HCT116 (cell line): ENCODE measurements at regions not wholly inside any gene's neighbourhood (a gene's known extent, or its start where the extent isn't known, plus 50 kb on each side); places are given as distances from the start of the nearest gene placed in this dataset.

Source experiments
- ATAC-seq: fragments of 200-7000 bp; cut with Tn5 transposase; 2 replicates; pipeline ENCODE4 v1.9.1; 2020; ENCODE audit warnings: mild to moderate bottlenecking, moderate library complexity
- BruUV-seq: library from RNA; stranded (reverse); fragments of 400-500 nt; replicated peaks from 2 replicates; lab custom pipeline; 2021; lab: Mats Ljungman, UMichigan
- CTCF ChIA-PET: fragments of 300-600 bp; sonication (Branson Sonifier 250); formaldehyde crosslinking; loops from one replicate; lab custom pipeline; 2021; ENCODE audit warnings: antibody characterized with exemption; lab: Charles Lee
- POLR2A ChIA-PET: fragments of 300-600, 350-600 bp; sonication (Branson Sonifier 250); formaldehyde crosslinking; loops from one replicate; lab custom pipeline; 2021; ENCODE audit warnings: antibody characterized with exemption; lab: Charles Lee
- RAD21 ChIA-PET, 2 experiments: fragments of 300-600 bp; sonication (Branson Sonifier 250); formaldehyde crosslinking; loops; one replicate each; lab custom pipeline; 2023; ENCODE audit warnings: low total read pairs in 2 of 2; ENCODE audit not compliant: uncharacterized antibody in 2 of 2, unreplicated experiment in 2 of 2, low non-redundant PET in 1 of 2; lab: Charles Lee
- DNase-seq: peaks from one replicate; pipeline ENCODE4 v3.0.0-alpha.2; 2010; ENCODE audit warnings: low read depth, low spot score
- H2AFZ ChIP-seq: fragments of 200-600 bp; shearing (Covaris generic), sonication (generic); 2 replicates; pipeline ENCODE4 v1.6.1; 2017; ENCODE audit warnings: low read depth, mixed run types, mixed read lengths, antibody characterized with exemption, low read length; ENCODE audit not compliant: poor library complexity, severe bottlenecking
- H3K27ac ChIP-seq: 2 replicates; pipeline ENCODE4 v1.5.1; 2012; ENCODE audit warnings: low read depth, low read length
- H3K27me3 ChIP-seq: fragments of 200-600 bp; sonication (generic); 2 replicates; pipeline ENCODE4 v1.6.1; 2016; ENCODE audit warnings: mixed run types, low read length, mixed read lengths; ENCODE audit not compliant: insufficient read depth
- H3K36me3 ChIP-seq, 2 experiments: fragments of 200-500 bp in 1 of 2; fragments of 200-600 bp in 1 of 2; sonication (Bioruptor generic) in 1 of 2; sonication (generic) in 1 of 2; 2 replicates each; pipeline versions ENCODE4 v1.5.1 to v1.6.1; 2014 to 2016; ENCODE audit warnings: low read length in 2 of 2, inconsistent platforms in 1 of 2, mixed read lengths in 1 of 2, mixed run types in 1 of 2; ENCODE audit not compliant: insufficient read depth in 2 of 2, control insufficient read depth in 1 of 2
- H3K4me1 ChIP-seq, 2 experiments: fragments of 200-600 bp in 1 of 2; sonication (generic) in 1 of 2; 2 replicates each; pipeline versions ENCODE4 v1.5.1 to v1.6.1; 2012 to 2017; ENCODE audit warnings: low read length in 2 of 2, inconsistent platforms in 1 of 2, mild to moderate bottlenecking in 1 of 2, mixed read lengths in 1 of 2, mixed run types in 1 of 2, moderate library complexity in 1 of 2; ENCODE audit not compliant: insufficient read depth in 2 of 2, control insufficient read depth in 1 of 2
- H3K4me2 ChIP-seq: fragments of 200-600 bp; sonication (generic); 2 replicates; pipeline ENCODE4 v1.6.1; 2017; ENCODE audit warnings: mixed run types, low read length, mixed read lengths
- H3K4me3 ChIP-seq, 2 experiments: fragments of 200-600 bp in 1 of 2; sonication (generic) in 1 of 2; replicated peaks in 1 of 2; 2 replicates each; pipeline ENCODE4 v1.5.1; 2011 to 2016; ENCODE audit warnings: low read length in 2 of 2, control low read depth in 1 of 2, low read depth in 1 of 2, mild to moderate bottlenecking in 1 of 2, mixed read lengths in 1 of 2, mixed run types in 1 of 2
- H3K79me2 ChIP-seq: fragments of 200-600 bp; sonication (generic); 2 replicates; pipeline ENCODE4 v1.6.1; 2017; ENCODE audit warnings: mild to moderate bottlenecking, mixed run types, low read length, moderate library complexity, mixed read lengths; ENCODE audit not compliant: insufficient read depth
- H3K9ac ChIP-seq: fragments of 200-600 bp; sonication (generic); 2 replicates; pipeline ENCODE4 v1.6.1; 2016; ENCODE audit warnings: low read length, mixed read lengths
- H3K9me2 ChIP-seq: fragments of 200-600 bp; sonication (generic), shearing (Covaris generic); 2 replicates; pipeline ENCODE4 v1.6.1; 2017; ENCODE audit warnings: mixed run types, mild to moderate bottlenecking, moderate library complexity; ENCODE audit not compliant: insufficient read depth
- H3K9me3 ChIP-seq, 2 experiments: fragments of 200-500 bp in 1 of 2; fragments of 200-600 bp in 1 of 2; sonication (Bioruptor generic) in 1 of 2; sonication (generic) in 1 of 2; 2 replicates each; pipeline ENCODE4 v1.6.1; 2014 to 2017; ENCODE audit warnings: low read length in 2 of 2, mixed read lengths in 2 of 2, inconsistent platforms in 1 of 2, low read depth in 1 of 2, mild to moderate bottlenecking in 1 of 2, mixed run types in 1 of 2, moderate library complexity in 1 of 2; ENCODE audit not compliant: control insufficient read depth in 1 of 2, insufficient read depth in 1 of 2
- H4K20me1 ChIP-seq: fragments of 200-600 bp; sonication (generic), shearing (Covaris generic); 2 replicates; pipeline ENCODE4 v1.6.1; 2017; ENCODE audit warnings: mixed run types, mild to moderate bottlenecking, moderate library complexity; ENCODE audit not compliant: insufficient read depth
- CBX3 ChIP-seq: IDR thresholded peaks from 2 replicates; pipeline ENCODE4 v1.6.1; 2012; ENCODE audit warnings: low read depth
- CEBPB ChIP-seq: IDR thresholded peaks from 2 replicates; pipeline ENCODE4 v1.6.1; 2012; ENCODE audit warnings: low read depth
- ELF1 ChIP-seq: IDR thresholded peaks from 2 replicates; pipeline ENCODE4 v1.6.1; 2012; ENCODE audit warnings: low read depth, borderline replicate concordance
- EZH2phosphoT487 ChIP-seq: fragments of 200-600 bp; IDR thresholded peaks from 2 replicates; pipeline ENCODE4 v1.6.1; 2018; ENCODE audit warnings: antibody characterized with exemption, borderline replicate concordance
- JUND ChIP-seq: IDR thresholded peaks from 2 replicates; pipeline ENCODE4 v1.6.1; 2012
- POLR2A ChIP-seq: IDR thresholded peaks from 2 replicates; pipeline ENCODE4 v1.7.0; 2011; ENCODE audit warnings: borderline replicate concordance; ENCODE audit not compliant: insufficient read depth, insufficient read length; ENCODE audit errors: extremely low read depth
- RAD21 ChIP-seq: IDR thresholded peaks from 2 replicates; pipeline ENCODE4 v1.6.1; 2012; ENCODE audit warnings: low read depth, mild to moderate bottlenecking
- SIN3A ChIP-seq: IDR thresholded peaks from 2 replicates; pipeline ENCODE4 v1.6.1; 2012; ENCODE audit warnings: low read depth
- SP1 ChIP-seq: IDR thresholded peaks from 2 replicates; pipeline ENCODE4 v1.6.1; 2012; ENCODE audit warnings: low read depth
- TCF7L2 ChIP-seq: IDR thresholded peaks from 2 replicates; pipeline ENCODE4 v1.7.0; 2011; ENCODE audit warnings: borderline replicate concordance, inconsistent platforms; ENCODE audit not compliant: insufficient read depth, insufficient read length; ENCODE audit errors: extremely low read depth
- ZFX ChIP-seq: fragments of 450-650 bp; IDR thresholded peaks from 2 replicates; pipeline ENCODE4 v1.6.1; 2017
- ZNF274 ChIP-seq: fragments of 200-500 bp; sonication (Bioruptor generic); IDR thresholded peaks from 2 replicates; pipeline ENCODE4 v1.6.1; 2014; ENCODE audit warnings: mild to moderate bottlenecking, low read depth, low read length, inconsistent platforms
- intact Hi-C: fragments of 100-400 bp; cut with micrococcal nuclease; formaldehyde crosslinking; loops from 2 replicates; pipeline ENCODE4 v1.10.0; 2022
- TF ChIP-seq, protein P1 (sequence below), 3 experiments: fragments of 200-600 bp in 1 of 3; sonication (generic) in 1 of 3; IDR thresholded peaks in 2 of 3; conservative IDR thresholded peaks in 1 of 3; 2 replicates each; pipeline ENCODE4 v1.5.1; 2012 to 2017; ENCODE audit warnings: low read depth in 2 of 3, low read length in 2 of 3, antibody characterized with exemption in 1 of 3, borderline replicate concordance in 1 of 3, control low read depth in 1 of 3, mild to moderate bottlenecking in 1 of 3, mixed read lengths in 1 of 3, mixed run types in 1 of 3, moderate library complexity in 1 of 3; ENCODE audit not compliant: insufficient read depth in 1 of 3
- TF ChIP-seq, protein P2 (sequence below): IDR thresholded peaks from 2 replicates; pipeline ENCODE4 v1.6.1; 2012
- TF ChIP-seq, protein P3 (sequence below): IDR thresholded peaks from 2 replicates; pipeline ENCODE4 v1.6.1; 2012; ENCODE audit warnings: low read depth
- TF ChIP-seq, protein P4 (sequence below): IDR thresholded peaks from 2 replicates; pipeline ENCODE4 v1.6.1; 2011; ENCODE audit warnings: mild to moderate bottlenecking, low read length, moderate library complexity; ENCODE audit not compliant: insufficient replicate concordance; ENCODE audit errors: extremely low read depth

DNA sequence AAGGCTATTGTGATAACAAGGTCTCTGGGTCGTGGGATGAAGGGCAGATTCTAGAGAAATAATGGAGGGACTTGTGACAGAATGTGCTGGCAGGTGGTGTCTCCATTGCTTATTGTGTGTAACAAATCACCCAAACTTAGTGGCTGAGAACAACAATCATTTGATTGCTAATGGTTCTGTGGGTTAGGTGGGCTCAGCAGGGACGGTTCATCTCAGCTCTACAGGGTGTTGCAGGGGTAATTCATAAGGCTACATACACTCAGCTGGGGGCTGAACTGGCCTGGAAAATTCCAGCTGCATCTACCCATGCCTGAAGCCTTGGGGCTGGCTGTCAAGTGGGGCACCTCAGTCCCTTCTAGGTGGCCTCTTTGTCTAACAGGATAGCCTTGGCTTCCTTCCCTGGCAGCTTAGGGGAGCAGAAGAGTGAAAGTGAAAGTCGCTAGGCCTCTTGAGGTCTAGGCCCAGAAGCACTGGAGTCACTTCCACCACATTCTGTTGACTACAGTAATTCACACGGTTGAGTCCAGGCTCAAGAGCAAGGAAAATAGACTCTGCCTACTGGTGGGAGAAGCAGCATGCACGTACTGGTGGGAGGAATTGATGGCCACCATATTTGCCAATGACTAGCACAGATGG is 308.9 kb downstream of the MN1 start:
- TF ChIP-seq, protein P1, sequence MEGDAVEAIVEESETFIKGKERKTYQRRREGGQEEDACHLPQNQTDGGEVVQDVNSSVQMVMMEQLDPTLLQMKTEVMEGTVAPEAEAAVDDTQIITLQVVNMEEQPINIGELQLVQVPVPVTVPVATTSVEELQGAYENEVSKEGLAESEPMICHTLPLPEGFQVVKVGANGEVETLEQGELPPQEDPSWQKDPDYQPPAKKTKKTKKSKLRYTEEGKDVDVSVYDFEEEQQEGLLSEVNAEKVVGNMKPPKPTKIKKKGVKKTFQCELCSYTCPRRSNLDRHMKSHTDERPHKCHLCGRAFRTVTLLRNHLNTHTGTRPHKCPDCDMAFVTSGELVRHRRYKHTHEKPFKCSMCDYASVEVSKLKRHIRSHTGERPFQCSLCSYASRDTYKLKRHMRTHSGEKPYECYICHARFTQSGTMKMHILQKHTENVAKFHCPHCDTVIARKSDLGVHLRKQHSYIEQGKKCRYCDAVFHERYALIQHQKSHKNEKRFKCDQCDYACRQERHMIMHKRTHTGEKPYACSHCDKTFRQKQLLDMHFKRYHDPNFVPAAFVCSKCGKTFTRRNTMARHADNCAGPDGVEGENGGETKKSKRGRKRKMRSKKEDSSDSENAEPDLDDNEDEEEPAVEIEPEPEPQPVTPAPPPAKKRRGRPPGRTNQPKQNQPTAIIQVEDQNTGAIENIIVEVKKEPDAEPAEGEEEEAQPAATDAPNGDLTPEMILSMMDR (IDR thresholded peaks at IDR 0.05 in 2 of 3, conservative IDR thresholded peaks at IDR 0.05 in 1 of 3; ENCODE audit: borderline replicate concordance in 1 of 3, insufficient read depth in 1 of 3, low read depth in 2 of 3, low read length in 2 of 3), result no peak
- TF ChIP-seq SIN3A (no peak), JUND (no peak), TCF7L2 (no peak), POLR2A (no peak), EZH2phosphoT487 (no peak), CBX3 (no peak), SP1 (no peak), CEBPB (no peak), ZNF274 (no peak), RAD21 (no peak), ELF1 (no peak), ZFX (no peak)
- TF ChIP-seq, protein P2, sequence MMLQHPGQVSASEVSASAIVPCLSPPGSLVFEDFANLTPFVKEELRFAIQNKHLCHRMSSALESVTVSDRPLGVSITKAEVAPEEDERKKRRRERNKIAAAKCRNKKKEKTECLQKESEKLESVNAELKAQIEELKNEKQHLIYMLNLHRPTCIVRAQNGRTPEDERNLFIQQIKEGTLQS, result no peak
- TF ChIP-seq, protein P3, sequence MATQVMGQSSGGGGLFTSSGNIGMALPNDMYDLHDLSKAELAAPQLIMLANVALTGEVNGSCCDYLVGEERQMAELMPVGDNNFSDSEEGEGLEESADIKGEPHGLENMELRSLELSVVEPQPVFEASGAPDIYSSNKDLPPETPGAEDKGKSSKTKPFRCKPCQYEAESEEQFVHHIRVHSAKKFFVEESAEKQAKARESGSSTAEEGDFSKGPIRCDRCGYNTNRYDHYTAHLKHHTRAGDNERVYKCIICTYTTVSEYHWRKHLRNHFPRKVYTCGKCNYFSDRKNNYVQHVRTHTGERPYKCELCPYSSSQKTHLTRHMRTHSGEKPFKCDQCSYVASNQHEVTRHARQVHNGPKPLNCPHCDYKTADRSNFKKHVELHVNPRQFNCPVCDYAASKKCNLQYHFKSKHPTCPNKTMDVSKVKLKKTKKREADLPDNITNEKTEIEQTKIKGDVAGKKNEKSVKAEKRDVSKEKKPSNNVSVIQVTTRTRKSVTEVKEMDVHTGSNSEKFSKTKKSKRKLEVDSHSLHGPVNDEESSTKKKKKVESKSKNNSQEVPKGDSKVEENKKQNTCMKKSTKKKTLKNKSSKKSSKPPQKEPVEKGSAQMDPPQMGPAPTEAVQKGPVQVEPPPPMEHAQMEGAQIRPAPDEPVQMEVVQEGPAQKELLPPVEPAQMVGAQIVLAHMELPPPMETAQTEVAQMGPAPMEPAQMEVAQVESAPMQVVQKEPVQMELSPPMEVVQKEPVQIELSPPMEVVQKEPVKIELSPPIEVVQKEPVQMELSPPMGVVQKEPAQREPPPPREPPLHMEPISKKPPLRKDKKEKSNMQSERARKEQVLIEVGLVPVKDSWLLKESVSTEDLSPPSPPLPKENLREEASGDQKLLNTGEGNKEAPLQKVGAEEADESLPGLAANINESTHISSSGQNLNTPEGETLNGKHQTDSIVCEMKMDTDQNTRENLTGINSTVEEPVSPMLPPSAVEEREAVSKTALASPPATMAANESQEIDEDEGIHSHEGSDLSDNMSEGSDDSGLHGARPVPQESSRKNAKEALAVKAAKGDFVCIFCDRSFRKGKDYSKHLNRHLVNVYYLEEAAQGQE, result no peak
- TF ChIP-seq, protein P4, sequence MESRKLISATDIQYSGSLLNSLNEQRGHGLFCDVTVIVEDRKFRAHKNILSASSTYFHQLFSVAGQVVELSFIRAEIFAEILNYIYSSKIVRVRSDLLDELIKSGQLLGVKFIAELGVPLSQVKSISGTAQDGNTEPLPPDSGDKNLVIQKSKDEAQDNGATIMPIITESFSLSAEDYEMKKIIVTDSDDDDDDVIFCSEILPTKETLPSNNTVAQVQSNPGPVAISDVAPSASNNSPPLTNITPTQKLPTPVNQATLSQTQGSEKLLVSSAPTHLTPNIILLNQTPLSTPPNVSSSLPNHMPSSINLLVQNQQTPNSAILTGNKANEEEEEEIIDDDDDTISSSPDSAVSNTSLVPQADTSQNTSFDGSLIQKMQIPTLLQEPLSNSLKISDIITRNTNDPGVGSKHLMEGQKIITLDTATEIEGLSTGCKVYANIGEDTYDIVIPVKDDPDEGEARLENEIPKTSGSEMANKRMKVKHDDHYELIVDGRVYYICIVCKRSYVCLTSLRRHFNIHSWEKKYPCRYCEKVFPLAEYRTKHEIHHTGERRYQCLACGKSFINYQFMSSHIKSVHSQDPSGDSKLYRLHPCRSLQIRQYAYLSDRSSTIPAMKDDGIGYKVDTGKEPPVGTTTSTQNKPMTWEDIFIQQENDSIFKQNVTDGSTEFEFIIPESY, result no peak
- no peaks in the 10 kb centered on the region for H3K27me3 ChIP-seq
- ChIA-PET RAD21 (no interaction called here), CTCF (no interaction called here), POLR2A (no interaction called here)
- H4K20me1 ChIP-seq, result no peaks in the 10 kb centered on the region
- no peaks in the 10 kb centered on the region for H3K9me3 ChIP-seq
- DNase-seq, result no peak
- intact Hi-C loops, result no loop called here
- ATAC-seq, result no peak
- no peak overlapping the region for H3K4me2 ChIP-seq
- H3K79me2 ChIP-seq, result no peaks in the 10 kb centered on the region
- no peaks in the 10 kb centered on the region for H3K4me1 ChIP-seq
- no peak overlapping the region for H3K4me3 ChIP-seq
- no TSS peak for BruUV-seq
- no peaks in the 10 kb centered on the region for H3K36me3 ChIP-seq
- H3K9me2 ChIP-seq, result no peaks in the 10 kb centered on the region
- H3K9ac ChIP-seq, result no peak overlapping the region
- H3K27ac ChIP-seq, result no peak overlapping the region
- H2AFZ ChIP-seq, result no peak overlapping the region
